K562 (cell line): ENCODE measurements at regions not wholly inside any gene's neighbourhood (a gene's known extent, or its start where the extent isn't known, plus 50 kb on each side); places are given as distances from the start of the nearest gene placed in this dataset.

Experiments
- ATAC-seq: fragments of 200-7000 bp; cut with Tn5 transposase; 3 replicates; pipeline ENCODE4 v1.9.1; 2020; ENCODE audit warnings: moderate library complexity
- BruUV-seq: library from RNA; stranded (reverse); fragments of 400-500 nt; replicated peaks from 2 replicates; lab custom pipeline; 2021; lab: Mats Ljungman, UMichigan
- CTCF ChIA-PET: fragments of 300-600 bp; formaldehyde crosslinking; extraction: SDS; loops from one replicate; lab custom pipeline; 2021; ENCODE audit warnings: low intra/inter-chr PET ratio; lab: Yijun Ruan, JAX
- POLR2A ChIA-PET: fragments of 300-600, 350-650 bp; sonication (Branson Sonifier 250); formaldehyde crosslinking; extraction: SDS; loops from one replicate; lab custom pipeline; 2021; ENCODE audit warnings: antibody characterized with exemption, inconsistent platforms; lab: Yijun Ruan, JAX
- DNase-seq, 4 experiments: peaks; one replicate each; pipeline versions ENCODE4 v3.0.0 to v3.0.0-alpha.2; 2011 to 2018; ENCODE audit warnings: low spot score in 3 of 4, mixed read lengths in 3 of 4; ENCODE audit errors: extremely low read depth in 1 of 4
- FAIRE-seq: peaks from 2 replicates; lab custom pipeline; 2011; peaks lifted over from hg19 to GRCh38; lab: Jason Lieb, UNC
- H2AFZ ChIP-seq: 2 replicates; pipeline ENCODE4 v1.6.0; 2011; ENCODE audit warnings: low read depth, low read length, control low read depth, inconsistent platforms
- H3K27ac ChIP-seq: fragments of 200-600 bp; 3 replicates; pipeline ENCODE4 v1.8.0; 2011; ENCODE audit warnings: low read depth, mild to moderate bottlenecking, control low read depth, inconsistent platforms, low read length, moderate library complexity, mixed read lengths; ENCODE audit errors: extremely low read depth
- H3K27me3 ChIP-seq, 2 experiments: fragments of 300-600 bp in 1 of 2; 2 replicates in 1 of 2; 3 replicates in 1 of 2; pipeline versions ENCODE4 v1.6.0 to v1.8.0; 2011; ENCODE audit warnings: inconsistent platforms in 2 of 2, low read length in 2 of 2, mild to moderate bottlenecking in 1 of 2, mixed read lengths in 1 of 2, moderate library complexity in 1 of 2; ENCODE audit not compliant: control insufficient read depth in 2 of 2, insufficient read depth in 2 of 2
- H3K36me3 ChIP-seq: fragments of 300-600 bp; 3 replicates; pipeline ENCODE4 v1.8.0; 2011; ENCODE audit warnings: mild to moderate bottlenecking, low read length, inconsistent platforms; ENCODE audit not compliant: control insufficient read depth, insufficient read depth
- H3K4me1 ChIP-seq, 2 experiments: fragments of 200-600 bp in 1 of 2; replicated peaks in 1 of 2; 2 replicates in 1 of 2; 3 replicates in 1 of 2; pipeline versions ENCODE4 v1.5.1 to v1.8.0; 2011; ENCODE audit warnings: inconsistent platforms in 2 of 2, low read length in 2 of 2, mild to moderate bottlenecking in 1 of 2, mixed read lengths in 1 of 2, moderate library complexity in 1 of 2; ENCODE audit not compliant: control insufficient read depth in 2 of 2, insufficient read depth in 2 of 2
- H3K4me2 ChIP-seq: 2 replicates; pipeline ENCODE4 v1.6.1; 2011; ENCODE audit warnings: low read length, control low read depth, inconsistent platforms, mixed read lengths; ENCODE audit not compliant: insufficient read depth
- H3K4me3 ChIP-seq: fragments of 200-600 bp; sonication (generic), shearing (Covaris generic); 2 replicates; pipeline ENCODE4 v1.5.1; 2016; ENCODE audit warnings: control low read depth, inconsistent platforms
- H3K79me2 ChIP-seq: fragments of 200-600 bp; 3 replicates; pipeline ENCODE4 v1.8.0; 2011; ENCODE audit warnings: low read length, inconsistent platforms; ENCODE audit not compliant: control insufficient read depth, insufficient read depth
- H3K9ac ChIP-seq, 2 experiments: 2 replicates each; pipeline versions ENCODE4 v1.6.0 to v1.6.1; 2011; ENCODE audit warnings: low read depth in 2 of 2, low read length in 2 of 2, control low read depth in 1 of 2, inconsistent platforms in 1 of 2, mild to moderate bottlenecking in 1 of 2, mixed read lengths in 1 of 2; ENCODE audit not compliant: insufficient read depth in 1 of 2
- H3K9me1 ChIP-seq: one replicate; pipeline ENCODE4 v1.6.0; 2011; ENCODE audit warnings: inconsistent platforms, mild to moderate bottlenecking, low read length, moderate library complexity; ENCODE audit not compliant: control insufficient read depth, insufficient read depth
- H3K9me3 ChIP-seq: replicated peaks from 2 replicates; pipeline ENCODE4 v1.5.1; 2011; ENCODE audit warnings: low read depth, low read length, inconsistent platforms; ENCODE audit not compliant: control insufficient read depth, insufficient read depth
- H4K20me1 ChIP-seq: replicated peaks from 2 replicates; pipeline ENCODE4 v1.6.1; 2011; ENCODE audit warnings: low read length, inconsistent platforms, mixed read lengths; ENCODE audit not compliant: control insufficient read depth, insufficient read depth
- HBP1 ChIP-seq: fragments of 450-650 bp; formaldehyde crosslinking; IDR thresholded peaks from 2 replicates; pipeline ENCODE4 v1.4.0; 2022; ENCODE audit warnings: missing genetic modification characterization
- HDAC1 ChIP-seq, 2 experiments: fragments of 450-650 bp; IDR thresholded peaks; 2 replicates each; pipeline ENCODE4 v1.6.1; 2016 to 2017; ENCODE audit warnings: inconsistent platforms in 1 of 2, mild to moderate bottlenecking in 1 of 2, moderate library complexity in 1 of 2
- HNRNPK ChIP-seq: fragments of 200-400 bp; formaldehyde crosslinking; IDR thresholded peaks from one replicate; pipeline ENCODE4 v1.6.1; 2018; ENCODE audit warnings: mild to moderate bottlenecking, low read depth, low read length; ENCODE audit not compliant: poor library complexity, severe bottlenecking
- HNRNPLL ChIP-seq: fragments of 200-400 bp; formaldehyde crosslinking; IDR thresholded peaks from 2 replicates; pipeline ENCODE4 v1.6.1; 2017; ENCODE audit warnings: low read length, low read depth, mild to moderate bottlenecking; ENCODE audit not compliant: poor library complexity, severe bottlenecking
- KLF16 ChIP-seq: IDR thresholded peaks from 2 replicates; pipeline ENCODE4 v1.6.1; 2016; ENCODE audit warnings: antibody characterized with exemption
- MEIS2 ChIP-seq: fragments of 450-650 bp; IDR thresholded peaks from 2 replicates; pipeline ENCODE4 v1.6.1; 2014; ENCODE audit warnings: mild to moderate bottlenecking; ENCODE audit not compliant: partially characterized antibody
- POLR2AphosphoS2 ChIP-seq: IDR thresholded peaks from 2 replicates; pipeline ENCODE4 v1.6.1; 2012; ENCODE audit warnings: low read length, improper control_type of control experiment
- PTTG1 ChIP-seq: fragments of 450-650 bp; IDR thresholded peaks from 2 replicates; pipeline ENCODE4 v1.6.1; 2016; ENCODE audit warnings: low read depth, mild to moderate bottlenecking, missing genetic modification characterization, missing compliant biosample characterization
- TBP ChIP-seq: optimal IDR thresholded peaks from 2 replicates; pipeline ENCODE3; 2011; ENCODE audit warnings: low read depth, low read length, improper control_type of control experiment
- TCF7L2 ChIP-seq: fragments of 150-350 bp; IDR thresholded peaks from 2 replicates; pipeline ENCODE4 v1.6.1; 2016; ENCODE audit warnings: low read depth, mild to moderate bottlenecking, low read length, moderate library complexity
- TEAD1 ChIP-seq, 2 experiments: fragments of 450-650 bp in 1 of 2; sonication (generic) in 1 of 2; formaldehyde crosslinking; IDR thresholded peaks; 2 replicates each; pipeline versions ENCODE4 v1.4.0 to v1.8.0; 2020 to 2022; ENCODE audit warnings: mild to moderate bottlenecking in 2 of 2, missing genetic modification reagents in 1 of 2
- USF1 ChIP-seq: sonication (generic); formaldehyde crosslinking; IDR thresholded peaks from 2 replicates; pipeline ENCODE4 v1.9.0; 2022; ENCODE audit warnings: mild to moderate bottlenecking, missing genetic modification reagents
- ZNF165 ChIP-seq: fragments of 250-450 bp; sonication (Bioruptor Pico); IDR thresholded peaks from 2 replicates; pipeline ENCODE4 v1.4.0; 2020; ENCODE audit warnings: borderline replicate concordance
- ZNF3 ChIP-seq: fragments of 250-450 bp; sonication (Bioruptor Pico); IDR thresholded peaks from 2 replicates; pipeline ENCODE4 v1.5.0; 2021; ENCODE audit warnings: mild to moderate bottlenecking, moderate library complexity
- WGBS: fragments of 100-300 bp; shearing (Covaris generic); methylation state at CpG from one replicate; pipeline ENCODE4 v1.1.6; 2016; ENCODE audit warnings: low coverage, mixed read lengths; ENCODE audit not compliant: insufficient coverage; ENCODE audit errors: missing lambda C conversion rate; 5-methylcytosine and 5-hydroxymethylcytosine counted together
- in situ Hi-C: fragments of 300-500 bp; cut with MboI; formaldehyde crosslinking; loops from 4 replicates; pipeline ENCODE4 v1.15.0; 2018; ENCODE audit warnings: inconsistent platforms, mixed read lengths
- intact Hi-C: fragments of 100-400 bp; cut with micrococcal nuclease; formaldehyde crosslinking; loops from 2 replicates; pipeline ENCODE4 v1.14.2; 2022

DNA sequence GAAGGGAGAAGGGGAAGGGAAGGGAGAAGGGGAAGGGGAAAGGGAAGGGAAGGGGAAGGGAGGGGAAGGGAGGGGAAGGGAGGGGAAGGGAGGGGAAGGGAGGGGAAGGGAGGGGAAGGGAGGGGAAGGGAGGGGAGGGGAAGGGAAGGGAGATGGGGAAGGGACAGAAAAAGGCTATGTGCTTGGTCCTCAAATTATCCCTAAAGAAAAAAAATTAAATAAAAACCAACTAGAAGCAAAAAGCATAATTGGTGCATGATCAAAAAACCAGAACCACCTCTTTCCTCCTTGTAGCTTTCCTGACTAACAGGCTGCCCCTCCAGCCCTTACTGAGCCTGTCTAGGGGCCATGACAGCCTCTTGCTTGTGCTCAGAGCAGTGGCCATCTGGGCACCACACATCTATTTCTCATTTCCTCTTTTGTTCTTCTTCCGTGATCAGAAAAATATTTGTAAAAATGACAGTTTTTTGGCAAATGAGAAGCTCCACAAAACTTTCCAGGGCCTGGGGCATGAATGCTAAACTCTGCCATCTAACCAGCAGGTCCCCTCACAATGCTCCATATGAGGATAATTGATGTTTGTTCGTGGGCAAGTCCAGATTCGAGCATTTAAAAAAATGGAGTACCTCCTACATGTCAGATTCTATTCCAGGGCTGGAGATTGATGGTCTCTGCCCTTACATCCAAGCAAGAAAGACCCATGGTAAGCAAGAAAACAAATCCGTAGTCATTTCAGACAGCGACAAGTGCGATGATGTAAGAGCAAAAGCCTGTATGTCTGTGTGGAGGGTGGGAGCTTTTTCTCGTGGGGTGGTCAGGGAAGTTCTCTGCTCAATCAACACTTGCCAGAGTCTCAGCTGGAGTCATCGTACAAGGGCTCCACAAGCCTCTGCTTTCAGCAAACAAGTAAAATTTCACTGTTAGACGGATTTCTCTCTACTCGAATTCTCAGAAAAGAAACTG lies 320.9 kb downstream of the WDR11 start:
- Histone ChIP-seq H2AFZ (no peak overlapping the region), H4K20me1 (no peaks in the 10 kb centered on the region), H3K79me2 (no peaks in the 10 kb centered on the region), H3K4me3 (no peak overlapping the region), H3K27me3 (no peaks in the 10 kb centered on the region), H3K4me1 (no peaks in the 10 kb centered on the region), H3K9ac (no peak overlapping the region), H3K9me1 (no peaks in the 10 kb centered on the region), H3K9me3 (no peaks in the 10 kb centered on the region), H3K4me2 (no peak overlapping the region), H3K27ac (no peak overlapping the region), H3K36me3 (no peaks in the 10 kb centered on the region)
- no peak for ATAC-seq
- DNase-seq: no peak
- in situ Hi-C loops: no loop called here
- ChIA-PET CTCF (no interaction called here), POLR2A (interaction anchor here (0.7 kb wide), 1 partner anchor 120 kb away, joined by 3 read pairs; no protein-coding TSS in a partner anchor)
- no peak for TF ChIP-seq PTTG1
- peak; percentile 49 for TF ChIP-seq HNRNPK
- WGBS: 0% methylated on average over 7 of the region's 10 CpGs
- FAIRE-seq: no peak
- no TSS peak for BruUV-seq
- intact Hi-C loops: no loop called here

GRCh38 chr10:121179006-121179405 lies 327.8 kb downstream of the WDR11 start:
- BruUV-seq: no TSS peak
- 0% methylated on average over 1 of the region's 1 CpG for WGBS
- in situ Hi-C loops (no loop called here), intact Hi-C loops (no loop called here)
- POLR2A ChIA-PET: interaction anchor here (0.7 kb wide), 1 partner anchor 22 kb away, joined by 3 read pairs; no protein-coding TSS in a partner anchor
- Histone ChIP-seq H3K36me3 (no peaks in the 10 kb centered on the region), H3K4me3 (no peak overlapping the region), H3K27me3 (no peaks in the 10 kb centered on the region), H3K4me1 (no peaks in the 10 kb centered on the region), H2AFZ (no peak overlapping the region), H3K4me2 (no peak overlapping the region), H3K9ac (no peak overlapping the region), H3K27ac (no peak overlapping the region), H4K20me1 (no peaks in the 10 kb centered on the region), H3K9me1 (no peaks in the 10 kb centered on the region), H3K79me2 (no peaks in the 10 kb centered on the region), H3K9me3 (no peaks in the 10 kb centered on the region)
- DNase-seq (no peak), FAIRE-seq (no peak), ATAC-seq (no peak)
- CTCF ChIA-PET: no interaction called here
- no peak for TF ChIP-seq ZNF165 (CRISPR knock-in tag)
- no peak for TF ChIP-seq KLF16
- no peak for TF ChIP-seq MEIS2
- TF ChIP-seq HNRNPLL: no peak
- no peak for TF ChIP-seq HBP1 (CRISPR knock-in tag)
- no peak for TF ChIP-seq TEAD1 (CRISPR knock-in tag; IDR thresholded peaks at IDR 0.05)
- no peak for TF ChIP-seq ZNF3 (CRISPR knock-in tag)
- TF ChIP-seq HDAC1 (IDR thresholded peaks at IDR 0.05): no peak
- no peak for TF ChIP-seq USF1 (CRISPR knock-in tag)
- TF ChIP-seq POLR2AphosphoS2: no peak
- no peak for TF ChIP-seq TCF7L2
- no peak for TF ChIP-seq TBP
